ENCODE measurements at regions not wholly inside any gene's neighbourhood (a gene's known extent, or its start where the extent isn't known, plus 50 kb on each side); places are given as distances from the start of the nearest gene placed in this dataset.

GRCh38 chr10:43703286-43703685 lies 54.6 kb upstream of the ZNF32 start:
- Histone ChIP-seq H3K4me1 (ENCODE audit: control insufficient read depth in 1 of 2, insufficient read depth in 2 of 2, low read depth in 1 of 2, low read length in 1 of 2) (peaks cover 0 to 2% of the 10 kb centered on the region in 2 experiments; a peak in 1 of 4 replicates), H3K27me3 (ENCODE audit: insufficient read depth) (no peaks in the 10 kb centered on the region), H3K9ac (no peak overlapping the region), H3K4me2 (no peak overlapping the region), H3K9me2 (no peaks in the 10 kb centered on the region), H4K20me1 (ENCODE audit: insufficient read depth) (no peaks in the 10 kb centered on the region), H3K4me3 (ENCODE audit: low read depth in 2 of 2, low read length in 1 of 2) (no peak overlapping the region), H3K79me2 (ENCODE audit: insufficient read depth) (no peaks in the 10 kb centered on the region), H3K27ac (ENCODE audit: low read depth in 2 of 2, low read length in 1 of 2) (no peak overlapping the region), H3K36me3 (replicated peaks in 1 of 2; ENCODE audit: control insufficient read depth in 1 of 2, insufficient read depth in 2 of 2, low read length in 1 of 2) (no peaks in the 10 kb centered on the region), H3F3A (replicated peaks; ENCODE audit: insufficient read depth) (no peaks in the 10 kb centered on the region), H3K9me3 (no peaks in the 10 kb centered on the region), H2AFZ (ENCODE audit: low read depth) (no peak overlapping the region)
- 61% methylated on average over 5 of the region's 13 CpGs for WGBS (ENCODE audit: low lambda C conversion rate)
- ChIA-PET POLR2A (no interaction called here), CTCF (interaction anchor here (1.0 to 3.8 kb wide), 2 partner anchors 13 to 21 kb away, joined by 3 to 17 read pairs; no protein-coding TSS in a partner anchor)
- TF ChIP-seq SMC3 (IDR thresholded peaks at IDR 0.05; ENCODE audit: low read depth, low read length), result no peak
- no peak for TF ChIP-seq FOSL2 (IDR thresholded peaks at IDR 0.05; ENCODE audit: borderline replicate concordance, low read depth)
- no peak for TF ChIP-seq SIN3A (IDR thresholded peaks at IDR 0.05; ENCODE audit: borderline replicate concordance, low read depth, low read length)
- no peak for TF ChIP-seq GATA2 (CRISPR knock-in tag; IDR thresholded peaks at IDR 0.05)
- TF ChIP-seq RFX5 (IDR thresholded peaks at IDR 0.05; ENCODE audit: low read length), result no peak
- TF ChIP-seq CTCF (IDR thresholded peaks at IDR 0.05), result no peak
- TF ChIP-seq RXRA (IDR thresholded peaks at IDR 0.05; ENCODE audit: borderline replicate concordance, low read depth), result no peak
- TF ChIP-seq EZH2phosphoT487 (IDR thresholded peaks at IDR 0.05; ENCODE audit: borderline replicate concordance, low read depth), result no peak
- no peak for TF ChIP-seq TAF1 (IDR thresholded peaks at IDR 0.05; ENCODE audit: borderline replicate concordance, low read depth, low read length)
- no peak for TF ChIP-seq MXI1 (IDR thresholded peaks at IDR 0.05; ENCODE audit: low read depth, low read length)
- TF ChIP-seq GABPA (IDR thresholded peaks at IDR 0.05; ENCODE audit: low read depth), result no peak
- TF ChIP-seq TEAD4 (IDR thresholded peaks at IDR 0.05; ENCODE audit: borderline replicate concordance, insufficient read depth), result no peak
- no peak for TF ChIP-seq FOXM1 (IDR thresholded peaks at IDR 0.05; ENCODE audit: low read depth)
- no peak for DNase-seq

- no peaks in the 10 kb centered on the region for H3K27me3 ChIP-seq (ENCODE audit: insufficient read depth)
- 77% methylated on average over 18 of the region's 19 CpGs for WGBS (ENCODE audit: low lambda C conversion rate)
- H3K27ac ChIP-seq (ENCODE audit: low read depth in 2 of 2, low read length in 1 of 2), result no peak overlapping the region
- no peaks in the 10 kb centered on the region; a peak in 1 of 4 replicates for H3K4me1 ChIP-seq (ENCODE audit: control insufficient read depth in 1 of 2, insufficient read depth in 2 of 2, low read depth in 1 of 2, low read length in 1 of 2)
- H4K20me1 ChIP-seq (ENCODE audit: insufficient read depth), result no peaks in the 10 kb centered on the region
- no peaks in the 10 kb centered on the region for H3K9me3 ChIP-seq
- no peaks in the 10 kb centered on the region for H3K79me2 ChIP-seq (ENCODE audit: insufficient read depth)
- H3F3A ChIP-seq (replicated peaks; ENCODE audit: insufficient read depth), result no peaks in the 10 kb centered on the region
- H3K4me2 ChIP-seq, result no peak overlapping the region
- DNase-seq, result no peak
- H3K4me3 ChIP-seq (ENCODE audit: low read depth in 2 of 2, low read length in 1 of 2), result no peak overlapping the region
- no peak overlapping the region for H3K9ac ChIP-seq
- POLR2A ChIA-PET, result no interaction called here
- no peaks in the 10 kb centered on the region for H3K36me3 ChIP-seq (replicated peaks in 1 of 2; ENCODE audit: control insufficient read depth in 1 of 2, insufficient read depth in 2 of 2, low read length in 1 of 2)
- no peak overlapping the region for H2AFZ ChIP-seq (ENCODE audit: low read depth)
- TF ChIP-seq RCOR1 (IDR thresholded peaks at IDR 0.05; ENCODE audit: low read length) (no peak), MXI1 (IDR thresholded peaks at IDR 0.05; ENCODE audit: low read depth, low read length) (no peak), MEF2A (IDR thresholded peaks at IDR 0.05; ENCODE audit: borderline replicate concordance, low read depth) (no peak), RFX5 (IDR thresholded peaks at IDR 0.05; ENCODE audit: low read length) (no peak), RXRA (IDR thresholded peaks at IDR 0.05; ENCODE audit: borderline replicate concordance, low read depth) (no peak), TAF1 (IDR thresholded peaks at IDR 0.05; ENCODE audit: borderline replicate concordance, low read depth, low read length) (no peak), NFIC (IDR thresholded peaks at IDR 0.05; ENCODE audit: borderline replicate concordance) (no peak), IRF3 (IDR thresholded peaks at IDR 0.05; ENCODE audit: low read depth, low read length) (no peak), GABPA (IDR thresholded peaks at IDR 0.05; ENCODE audit: low read depth) (no peak)
- no peaks in the 10 kb centered on the region for H3K9me2 ChIP-seq
- CTCF ChIA-PET, result interaction anchor here (3.8 kb wide), 1 partner anchor 13 kb away, joined by 17 read pairs; no protein-coding TSS in a partner anchor
Measured at GRCh38 chr10:43702936-43703281, 54.2 kb upstream of the ZNF32 start.
